Epithelial cell of esophagus (primary cell): ENCODE measurements at regions not wholly inside any gene's neighbourhood (a gene's known extent, or its start where the extent isn't known, plus 50 kb on each side); places are given as distances from the start of the nearest gene placed in this dataset.

Experiments
- DNase-seq: peaks from one replicate; pipeline ENCODE4 v3.0.0; 2010; ENCODE audit warnings: low read depth
- H3K4me3 ChIP-seq: 2 replicates; pipeline ENCODE4 v1.5.1; 2011; ENCODE audit warnings: mild to moderate bottlenecking, low read length, control low read depth
- CTCF ChIP-seq: IDR thresholded peaks from 2 replicates; pipeline ENCODE4 v1.5.1; 2011; ENCODE audit warnings: low read depth, mild to moderate bottlenecking, low read length, control low read depth, inconsistent platforms; ENCODE audit not compliant: insufficient read depth; ENCODE audit errors: missing control alignments

GRCh38 chr9:4375424-4376200 is 75.7 kb upstream of the GLIS3 start:
- TF ChIP-seq CTCF = peak; percentile 57
- no peak overlapping the region for H3K4me3 ChIP-seq
- DNase-seq = peak; percentile 71

GRCh38 chr9:4371108-4371507 is 71.2 kb upstream of the GLIS3 start:
- no peak overlapping the region for H3K4me3 ChIP-seq
- TF ChIP-seq CTCF = no peak
- DNase-seq = peak; percentile 94

- no peak for DNase-seq
- no peak for TF ChIP-seq CTCF
- H3K4me3 ChIP-seq = no peak overlapping the region
Observed at GRCh38 chr9:4370501-4370900, 70.6 kb upstream of the GLIS3 start.

GRCh38 chr9:4366591-4367330 is 66.9 kb upstream of the GLIS3 start:
- H3K4me3 ChIP-seq = no peak overlapping the region
- peak; percentile 68 for DNase-seq
- peak; percentile 92 for TF ChIP-seq CTCF

- H3K4me3 ChIP-seq = no peak overlapping the region
- no peak for DNase-seq
- no peak for TF ChIP-seq CTCF
Observed at GRCh38 chr9:4365055-4365454, 65.2 kb upstream of the GLIS3 start.

- H3K4me3 ChIP-seq = no peak overlapping the region
- no peak for DNase-seq
- TF ChIP-seq CTCF = no peak
Observed at GRCh38 chr9:4362281-4362680, 62.4 kb upstream of the GLIS3 start.
